Left ventricle myocardium inferior (tissue), 1 donor: ENCODE measurements at regions not wholly inside any gene's neighbourhood (a gene's known extent, or its start where the extent isn't known, plus 50 kb on each side); places are given as distances from the start of the nearest gene placed in this dataset.
A peak's percentile ranks its signal among the peaks of the same experiment; 100 is the strongest.

Source experiments
- DNase-seq: peaks from one replicate; pipeline ENCODE4 v3.0.0-alpha.2; 2020
- H3K27ac ChIP-seq: fragments of 200-600 bp; replicated peaks from 2 replicates; pipeline ENCODE4 v1.8.0; 2021
- H3K27me3 ChIP-seq: fragments of 200-600 bp; 2 replicates; pipeline ENCODE4 v1.8.0; 2021; ENCODE audit warnings: low read depth
- H3K36me3 ChIP-seq: fragments of 200-600 bp; 2 replicates; pipeline ENCODE4 v1.8.0; 2021
- H3K4me1 ChIP-seq: fragments of 200-600 bp; 2 replicates; pipeline ENCODE4 v1.8.0; 2021
- H3K4me3 ChIP-seq: fragments of 200-600 bp; 2 replicates; pipeline ENCODE4 v1.8.0; 2021; ENCODE audit warnings: mild to moderate bottlenecking, moderate library complexity
- H3K9me3 ChIP-seq: fragments of 200-600 bp; replicated peaks from 2 replicates; pipeline ENCODE4 v1.8.0; 2021
- CTCF ChIP-seq: fragments of 200-600 bp; IDR thresholded peaks from 2 replicates; pipeline ENCODE4 v1.8.0; 2021; ENCODE audit warnings: antibody characterized with exemption, mild to moderate bottlenecking, borderline replicate concordance
- intact Hi-C: fragments of 100-400 bp; cut with micrococcal nuclease; formaldehyde crosslinking; loops from one replicate; pipeline ENCODE4 v1.11.0; 2022
- donor health status: DM: no; HTN: yes; CAD: no; lungs with severe emphysema.

GRCh38 chr1:208943291-208943690 is 640.2 kb upstream of the CAMK1G start:
- no peak for DNase-seq
- H3K9me3 ChIP-seq = no peaks in the 10 kb centered on the region
- intact Hi-C loops = no loop called here
- peaks cover 18% of the 10 kb centered on the region for H3K4me1 ChIP-seq
- no peak overlapping the region for H3K4me3 ChIP-seq
- H3K27ac ChIP-seq = no peak overlapping the region
- no peaks in the 10 kb centered on the region for H3K36me3 ChIP-seq
- no peak for TF ChIP-seq CTCF
- H3K27me3 ChIP-seq = no peaks in the 10 kb centered on the region

GRCh38 chr1:208944981-208945451 is 638.5 kb upstream of the CAMK1G start:
- DNase-seq = no peak
- H3K4me3 ChIP-seq = no peak overlapping the region
- no peaks in the 10 kb centered on the region for H3K27me3 ChIP-seq
- TF ChIP-seq CTCF = no peak
- peaks cover 18% of the 10 kb centered on the region for H3K4me1 ChIP-seq
- no peaks in the 10 kb centered on the region for H3K9me3 ChIP-seq
- no peaks in the 10 kb centered on the region for H3K36me3 ChIP-seq
- intact Hi-C loops = no loop called here
- H3K27ac ChIP-seq = peak overlapping the region; percentile 65

- no peaks in the 10 kb centered on the region for H3K27me3 ChIP-seq
- no peak for TF ChIP-seq CTCF
- no peak overlapping the region for H3K4me3 ChIP-seq
- no peak for DNase-seq
- H3K36me3 ChIP-seq = no peaks in the 10 kb centered on the region
- no peak overlapping the region for H3K27ac ChIP-seq
- no peaks in the 10 kb centered on the region for H3K9me3 ChIP-seq
- H3K4me1 ChIP-seq = peaks cover 11% of the 10 kb centered on the region
- intact Hi-C loops = no loop called here
Measured at GRCh38 chr1:208950206-208950605, 633.3 kb upstream of the CAMK1G start.

- DNase-seq = no peak
- Histone ChIP-seq H3K36me3 (no peaks in the 10 kb centered on the region), H3K27ac (no peak overlapping the region), H3K4me3 (no peak overlapping the region), H3K4me1 (peaks cover 2% of the 10 kb centered on the region), H3K9me3 (no peaks in the 10 kb centered on the region), H3K27me3 (no peaks in the 10 kb centered on the region)
- no peak for TF ChIP-seq CTCF
- intact Hi-C loops = no loop called here
Measured at GRCh38 chr1:208951026-208951525, 632.4 kb upstream of the CAMK1G start.

GRCh38 chr1:208951908-208952307 is 631.6 kb upstream of the CAMK1G start:
- Histone ChIP-seq H3K4me1 (no peaks in the 10 kb centered on the region), H3K36me3 (no peaks in the 10 kb centered on the region), H3K27me3 (no peaks in the 10 kb centered on the region), H3K4me3 (no peak overlapping the region), H3K27ac (no peak overlapping the region), H3K9me3 (no peaks in the 10 kb centered on the region)
- TF ChIP-seq CTCF = no peak
- no peak for DNase-seq
- intact Hi-C loops = no loop called here
